ENCODE measurements at regions not wholly inside any gene's neighbourhood (a gene's known extent, or its start where the extent isn't known, plus 50 kb on each side); places are given as distances from the start of the nearest gene placed in this dataset.

DNA sequence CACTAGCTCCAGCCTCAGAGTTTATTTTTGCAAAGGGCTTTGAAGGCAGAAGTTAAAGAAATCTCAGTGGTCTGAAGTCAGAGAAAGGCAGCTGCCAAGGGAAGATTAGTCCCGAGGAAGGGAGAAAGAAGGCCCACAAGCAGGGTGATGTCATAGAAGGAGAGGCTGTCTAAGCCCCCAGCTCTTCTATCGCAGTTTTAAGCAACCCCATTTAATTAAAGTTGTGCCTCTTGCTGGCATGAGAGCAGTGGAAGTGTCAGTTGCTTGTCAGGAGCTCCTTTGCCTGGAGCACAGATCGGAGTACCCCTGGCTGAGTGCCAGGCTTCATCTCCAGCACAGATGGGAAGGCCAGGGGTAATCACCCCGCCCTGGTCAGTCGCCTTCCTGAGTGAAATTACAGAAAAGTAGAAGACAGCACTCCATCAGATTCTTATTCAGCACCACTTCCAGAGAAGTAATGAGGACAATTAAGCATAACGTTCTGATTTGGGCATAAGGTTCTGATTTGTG, 530.7 kb downstream of the EPHB1 start:
- intact Hi-C loops (cut with DNase I, micrococcal nuclease), result no loop called here
- no peaks in the 10 kb centered on the region for H3K9me3 ChIP-seq
- H3K36me3 ChIP-seq (ENCODE audit: low read depth), result no peaks in the 10 kb centered on the region
- no peak for DNase-seq
- TF ChIP-seq CTCF (IDR thresholded peaks at IDR 0.05), result no peak
- ATAC-seq, result no peak
- no peaks in the 10 kb centered on the region for H3K4me1 ChIP-seq (ENCODE audit: low read depth)
- no peak overlapping the region for H3K4me3 ChIP-seq

GRCh38 chr3:135326851-135327250, 531.8 kb downstream of the EPHB1 start:
- no peak for ATAC-seq
- Histone ChIP-seq H3K9me3 (no peaks in the 10 kb centered on the region), H3K4me3 (no peak overlapping the region), H3K4me1 (ENCODE audit: low read depth) (no peaks in the 10 kb centered on the region), H3K36me3 (ENCODE audit: low read depth) (no peaks in the 10 kb centered on the region)
- no peak for DNase-seq
- TF ChIP-seq CTCF (IDR thresholded peaks at IDR 0.05), result no peak
- intact Hi-C loops (cut with DNase I, micrococcal nuclease), result no loop called here

- no peaks in the 10 kb centered on the region for H3K9me3 ChIP-seq
- no peak overlapping the region for H3K4me3 ChIP-seq
- H3K4me1 ChIP-seq (ENCODE audit: low read depth), result no peaks in the 10 kb centered on the region
- H3K36me3 ChIP-seq (ENCODE audit: low read depth), result no peaks in the 10 kb centered on the region
- DNase-seq, result no peak
- no peak for ATAC-seq
- intact Hi-C loops (cut with DNase I, micrococcal nuclease), result no loop called here
- no peak for TF ChIP-seq CTCF (IDR thresholded peaks at IDR 0.05)
These were observed 533.0 kb downstream of the EPHB1 start for GRCh38 chr3:135328036-135328435.

DNA sequence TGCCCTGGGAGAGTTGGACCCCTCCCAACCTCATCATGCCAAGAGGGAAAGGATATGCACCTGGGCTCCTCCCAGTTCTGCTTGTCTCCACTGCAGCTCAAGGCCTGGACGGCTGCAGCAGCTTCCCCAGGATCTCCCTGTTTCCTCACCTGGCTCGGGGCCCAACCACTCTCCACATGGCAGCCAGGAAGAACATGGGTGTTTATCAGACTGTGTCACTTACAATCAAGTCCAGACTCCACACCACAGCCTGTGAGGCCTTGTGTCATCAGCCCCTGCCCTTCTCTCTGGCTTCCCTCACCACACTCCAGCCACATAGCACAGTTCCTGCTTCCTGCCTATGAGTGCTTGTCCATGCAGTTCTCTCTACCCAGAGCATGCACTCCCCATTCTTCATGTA, 534.4 kb downstream of the EPHB1 start:
- Histone ChIP-seq H3K36me3 (ENCODE audit: low read depth) (no peaks in the 10 kb centered on the region), H3K4me1 (ENCODE audit: low read depth) (no peaks in the 10 kb centered on the region), H3K9me3 (no peaks in the 10 kb centered on the region), H3K4me3 (no peak overlapping the region)
- intact Hi-C loops (cut with DNase I, micrococcal nuclease), result no loop called here
- ATAC-seq (no peak), DNase-seq (no peak)
- TF ChIP-seq CTCF (IDR thresholded peaks at IDR 0.05), result no peak

- H3K9me3 ChIP-seq, result no peaks in the 10 kb centered on the region
- no peak for TF ChIP-seq CTCF (IDR thresholded peaks at IDR 0.05)
- intact Hi-C loops (cut with DNase I, micrococcal nuclease), result no loop called here
These were observed 542.1 kb downstream of the EPHB1 start for GRCh38 chr3:135337192-135337591.

GRCh38 chr3:135348690-135349089, 553.6 kb downstream of the EPHB1 start:
- no peak for TF ChIP-seq CTCF (IDR thresholded peaks at IDR 0.05)

More at GRCh38 chr3:135337192-135337591, 542.1 kb downstream of the EPHB1 start:
- DNase-seq, result no peak
- H3K36me3 ChIP-seq (ENCODE audit: low read depth), result no peaks in the 10 kb centered on the region
- H3K4me3 ChIP-seq, result no peak overlapping the region
- ATAC-seq, result no peak
- no peaks in the 10 kb centered on the region for H3K4me1 ChIP-seq (ENCODE audit: low read depth)

More at GRCh38 chr3:135348690-135349089, 553.6 kb downstream of the EPHB1 start:
- H3K4me3 ChIP-seq, result no peak overlapping the region
- DNase-seq (no peak), ATAC-seq (no peak)
- no peaks in the 10 kb centered on the region for H3K4me1 ChIP-seq (ENCODE audit: low read depth)
- H3K36me3 ChIP-seq (ENCODE audit: low read depth), result no peaks in the 10 kb centered on the region
- H3K9me3 ChIP-seq, result no peaks in the 10 kb centered on the region
- intact Hi-C loops (cut with DNase I, micrococcal nuclease), result no loop called here

All from mucosa of descending colon (tissue), 3 donors.